Ecto neural progenitor cell (in vitro differentiated cells): ENCODE measurements at regions not wholly inside any gene's neighbourhood (a gene's known extent, or its start where the extent isn't known, plus 50 kb on each side); places are given as distances from the start of the nearest gene placed in this dataset.

ENCODE experiments used
- DNase-seq: peaks from one replicate; pipeline ENCODE4 v3.0.0-alpha.2; 2018; ENCODE audit warnings: low spot score

- no peak for DNase-seq
Observed at GRCh38 chr11:30089921-30090320, 73.1 kb upstream of the KCNA4 start.

DNA sequence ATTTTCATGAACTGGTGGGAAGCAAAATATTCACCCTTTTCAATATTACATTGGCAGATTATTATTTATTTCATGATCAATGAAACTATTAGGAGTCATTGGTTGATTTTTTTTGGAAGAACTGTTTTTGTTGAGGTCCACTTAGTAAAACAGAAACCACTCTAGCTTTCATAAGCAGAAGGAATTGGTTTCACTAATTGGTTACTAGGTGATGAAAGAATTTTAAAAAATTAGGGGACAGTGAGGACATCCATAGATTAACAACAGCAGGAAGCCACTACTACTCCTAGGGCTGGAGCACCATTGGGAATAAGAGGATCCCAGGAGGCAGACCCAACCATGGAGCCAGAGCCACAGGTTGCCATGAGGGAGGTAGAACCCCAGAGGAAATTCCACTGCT lies 74.4 kb upstream of the KCNA4 start:
- DNase-seq = no peak

DNA sequence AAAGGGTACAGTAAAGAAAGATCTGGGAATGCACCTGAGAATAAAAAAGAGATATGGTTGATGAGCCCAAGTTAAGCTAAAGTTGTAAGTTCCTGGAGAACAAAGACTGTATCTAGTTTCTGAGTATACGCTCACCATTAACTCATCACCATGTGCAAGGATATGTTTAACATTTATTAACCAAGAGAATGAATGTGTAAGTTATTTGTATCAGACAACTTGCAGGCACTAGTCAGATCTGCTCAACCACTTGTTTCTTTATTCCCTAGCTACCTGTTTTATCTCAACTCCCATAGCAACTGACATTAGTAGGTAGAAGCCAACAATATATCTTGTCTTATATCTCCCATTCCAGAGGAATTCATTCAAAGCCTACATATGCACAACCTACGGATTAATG lies 74.9 kb upstream of the KCNA4 start:
- DNase-seq = no peak

- no peak for DNase-seq
Observed at GRCh38 chr11:30092518-30092917, 75.7 kb upstream of the KCNA4 start.

- DNase-seq = no peak
Observed at GRCh38 chr11:30100495-30100894, 83.7 kb upstream of the KCNA4 start.

- DNase-seq = no peak
Observed at GRCh38 chr11:30106222-30107181, 89.7 kb upstream of the KCNA4 start.

- no peak for DNase-seq
Observed at GRCh38 chr11:30107899-30108298, 91.1 kb upstream of the KCNA4 start.

DNA sequence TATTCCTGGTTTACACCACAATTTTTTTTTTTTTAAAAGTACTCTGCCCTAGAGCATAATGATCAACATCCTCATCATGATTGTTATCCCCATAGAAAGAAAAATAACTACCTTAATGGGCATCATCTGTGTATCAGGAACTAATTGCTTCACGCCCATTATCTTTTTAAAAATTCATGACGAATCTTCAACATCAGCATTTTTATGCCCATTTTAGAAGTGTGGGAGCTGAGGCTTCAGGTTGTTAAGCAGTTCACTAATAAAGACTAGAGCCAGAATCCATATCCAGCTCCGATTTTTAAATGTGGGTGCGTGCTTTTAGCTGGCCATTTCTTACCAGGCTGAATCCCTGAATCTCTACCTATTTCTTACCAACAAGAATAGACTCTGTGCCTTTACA lies 92.9 kb upstream of the KCNA4 start:
- no peak for DNase-seq

GRCh38 chr11:30110691-30111090 lies 93.9 kb upstream of the KCNA4 start:
- no peak for DNase-seq

GRCh38 chr11:30111786-30112185 lies 95.0 kb upstream of the KCNA4 start:
- no peak for DNase-seq

DNA sequence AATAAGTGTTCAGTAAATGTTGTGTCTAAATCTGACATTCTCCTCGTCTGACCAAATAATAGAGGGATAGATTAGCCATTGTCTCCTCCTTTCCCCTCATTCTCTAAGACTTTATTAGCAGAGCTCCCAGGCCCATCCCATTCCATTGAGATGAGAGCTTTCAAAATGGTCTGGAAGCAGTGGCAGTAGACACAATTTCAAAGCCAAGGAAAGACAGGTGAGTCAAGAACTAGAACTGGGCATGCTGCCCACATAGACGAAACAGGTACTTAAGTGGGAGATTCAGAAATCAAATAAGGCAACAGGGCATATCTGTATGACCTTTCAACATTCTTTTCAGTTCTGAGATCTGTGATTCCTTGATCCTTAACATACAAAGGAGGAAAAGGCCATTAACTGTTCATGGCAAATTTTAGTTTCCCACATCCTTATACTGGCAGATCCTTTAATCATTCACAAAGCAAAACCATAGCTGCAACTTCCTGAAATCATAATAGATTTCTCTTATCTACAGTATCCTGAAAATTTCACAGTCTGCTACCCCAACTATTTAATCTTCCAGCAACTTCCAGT lies 96.6 kb upstream of the KCNA4 start:
- no peak for DNase-seq

DNA sequence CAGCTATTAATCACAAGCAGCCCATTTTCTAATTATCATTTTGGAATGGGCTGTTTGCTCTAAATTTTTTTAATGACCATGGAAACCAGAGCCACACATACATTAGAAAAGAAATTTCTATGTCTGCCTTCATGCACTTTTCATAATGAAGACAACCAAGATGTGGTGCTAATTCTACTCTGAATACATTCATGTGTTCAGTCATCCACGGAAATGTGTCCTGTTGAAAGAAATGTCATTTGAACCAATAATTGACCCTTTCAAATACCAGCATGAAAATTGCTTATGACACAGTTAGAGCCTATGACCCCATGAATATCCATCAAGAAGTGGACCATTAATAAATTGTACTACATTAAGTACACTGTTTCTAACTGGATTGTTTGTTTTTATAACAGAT lies 99.7 kb upstream of the KCNA4 start:
- no peak for DNase-seq

GRCh38 chr11:30120045-30120589 lies 103.3 kb upstream of the KCNA4 start:
- no peak for DNase-seq

- DNase-seq = no peak
Observed at GRCh38 chr11:30125456-30125855, 105.4 kb upstream of the FSHB start.

DNA sequence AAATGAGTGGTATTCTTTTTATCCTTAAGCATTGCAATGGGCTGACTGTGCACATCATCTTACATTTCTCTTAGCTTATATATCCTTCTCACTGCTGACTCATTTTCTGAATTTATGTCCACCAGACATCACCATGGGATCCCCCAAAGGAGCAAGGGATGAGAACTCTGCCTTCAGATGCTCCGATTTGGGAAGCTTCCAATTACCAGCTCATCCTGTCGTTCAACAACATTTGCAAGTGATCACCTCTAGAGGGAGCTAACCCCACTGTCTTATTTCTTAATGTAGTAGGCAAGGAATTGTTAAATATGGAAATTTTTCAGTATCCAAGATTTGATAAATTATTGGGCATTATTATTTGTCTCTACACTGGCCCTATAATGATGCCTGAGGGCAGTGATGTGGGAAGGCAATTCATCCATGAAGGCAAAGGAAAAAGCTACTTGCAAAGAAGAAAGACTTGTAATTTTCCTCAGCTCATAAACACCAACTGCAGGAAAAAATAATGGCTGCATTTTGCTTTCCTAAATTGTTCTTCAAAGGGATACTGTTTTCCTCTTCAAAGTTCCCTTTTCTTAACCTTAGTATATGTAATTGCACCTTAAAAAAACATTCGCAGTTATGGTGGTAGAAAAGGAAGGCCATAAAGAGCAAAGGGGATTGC lies 102.4 kb upstream of the FSHB start:
- no peak for DNase-seq

GRCh38 chr11:30131535-30131934 lies 99.3 kb upstream of the FSHB start:
- no peak for DNase-seq

DNA sequence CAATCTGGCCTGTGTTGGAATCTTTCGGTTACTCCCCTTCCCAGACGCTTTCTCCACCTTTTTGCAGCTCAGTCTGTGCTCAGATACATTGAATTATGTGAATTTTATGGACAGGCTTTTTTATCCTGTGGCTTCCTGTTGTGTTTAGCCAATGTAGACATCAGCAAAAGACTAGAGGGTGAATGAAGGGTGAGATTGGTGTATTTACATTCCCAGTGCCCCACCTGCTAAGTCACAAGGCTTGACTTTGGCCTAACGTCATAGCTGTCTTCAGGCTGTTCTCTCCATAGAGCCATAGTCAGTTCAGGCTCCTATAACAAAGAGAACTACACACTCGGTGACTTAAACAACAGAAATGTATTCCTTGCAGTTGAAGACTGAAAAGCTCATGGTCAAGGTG lies 97.5 kb upstream of the FSHB start:
- no peak for DNase-seq

GRCh38 chr11:30143098-30143705 lies 87.6 kb upstream of the FSHB start:
- DNase-seq = no peak

GRCh38 chr11:30147293-30147692 lies 83.5 kb upstream of the FSHB start:
- no peak for DNase-seq

GRCh38 chr11:30149998-30150397 lies 80.8 kb upstream of the FSHB start:
- DNase-seq = no peak

- no peak for DNase-seq
Observed at GRCh38 chr11:30150425-30150824, 80.4 kb upstream of the FSHB start.

GRCh38 chr11:30153008-30153407 lies 77.8 kb upstream of the FSHB start:
- no peak for DNase-seq
